Glutamatergic neuron (in vitro differentiated cells): ENCODE measurements at regions not wholly inside any gene's neighbourhood (a gene's known extent, or its start where the extent isn't known, plus 50 kb on each side); places are given as distances from the start of the nearest gene placed in this dataset.
"Not testable (repeated sequence)": the region's sequence is repeated elsewhere in the genome, so short reads cannot be mapped to it uniquely, and the experiment has no call there.

Experiments used
- DNase-seq: peaks from one replicate; pipeline ENCODE4 v3.0.0; 2022
- H3K27ac Mint-ChIP-seq: one replicate; pipeline ENCODE4 v1.8.0; 2020; ENCODE audit warnings: mild to moderate bottlenecking, mixed read lengths, inconsistent platforms; ENCODE audit not compliant: unreplicated experiment
- H3K27me3 Mint-ChIP-seq: one replicate; pipeline ENCODE4 v1.8.0; 2020; ENCODE audit warnings: mild to moderate bottlenecking, moderate library complexity, mixed read lengths, inconsistent platforms; ENCODE audit not compliant: unreplicated experiment
- H3K36me3 Mint-ChIP-seq: one replicate; pipeline ENCODE4 v1.8.0; 2020; ENCODE audit warnings: mild to moderate bottlenecking, mixed read lengths, inconsistent platforms; ENCODE audit not compliant: unreplicated experiment
- H3K4me1 Mint-ChIP-seq: one replicate; pipeline ENCODE4 v1.8.0; 2020; ENCODE audit warnings: mild to moderate bottlenecking, low read depth, mixed read lengths, inconsistent platforms; ENCODE audit not compliant: unreplicated experiment
- H3K4me3 Mint-ChIP-seq: one replicate; pipeline ENCODE4 v1.8.0; 2020; ENCODE audit warnings: mild to moderate bottlenecking, mixed read lengths, inconsistent platforms; ENCODE audit not compliant: unreplicated experiment
- H3K9me3 Mint-ChIP-seq: one replicate; pipeline ENCODE4 v1.8.0; 2020; ENCODE audit warnings: mild to moderate bottlenecking, moderate library complexity, mixed read lengths, inconsistent platforms; ENCODE audit not compliant: unreplicated experiment
- CTCF ChIP-seq: fragments of 200-600 bp; sonication (generic); IDR thresholded peaks from one replicate; pipeline ENCODE4 v1.5.0; 2021; ENCODE audit not compliant: partially characterized antibody, unreplicated experiment

- Mint-ChIP-seq H3K4me1 (peaks cover 14% of the 10 kb centered on the region), H3K27me3 (peaks cover 3% of the 10 kb centered on the region), H3K36me3 (peaks cover 12% of the 10 kb centered on the region), H3K9me3 (peaks cover 3% of the 10 kb centered on the region), H3K27ac (peak overlapping the region; percentile 91), H3K4me3 (peak overlapping the region; percentile 64)
- no peak for TF ChIP-seq CTCF
- no peak for DNase-seq
These were observed 58.3 kb upstream of the HECW1 start for GRCh38 chr7:43054052-43054722.

- Mint-ChIP-seq H3K9me3 (peaks cover 2% of the 10 kb centered on the region), H3K4me1 (peaks cover 14% of the 10 kb centered on the region), H3K27me3 (peaks cover 2% of the 10 kb centered on the region), H3K27ac (no peak overlapping the region), H3K36me3 (no peaks in the 10 kb centered on the region), H3K4me3 (no peak overlapping the region)
- no peak for DNase-seq
- TF ChIP-seq CTCF, result no peak
These were observed 55.3 kb upstream of the HECW1 start for GRCh38 chr7:43057141-43057540.

GRCh38 chr7:43058271-43059066, 54.0 kb upstream of the HECW1 start:
- H3K27ac Mint-ChIP-seq, result no peak overlapping the region
- peaks cover 2% of the 10 kb centered on the region for H3K9me3 Mint-ChIP-seq
- no peak overlapping the region for H3K4me3 Mint-ChIP-seq
- no peak for DNase-seq
- peaks cover 2% of the 10 kb centered on the region for H3K27me3 Mint-ChIP-seq
- no peaks in the 10 kb centered on the region for H3K36me3 Mint-ChIP-seq
- TF ChIP-seq CTCF, result no peak
- H3K4me1 Mint-ChIP-seq, result peaks cover 14% of the 10 kb centered on the region

GRCh38 chr7:43059067-43059600, 53.3 kb upstream of the HECW1 start:
- H3K27ac Mint-ChIP-seq, H3K36me3 Mint-ChIP-seq, DNase-seq, H3K9me3 Mint-ChIP-seq, H3K27me3 Mint-ChIP-seq, H3K4me1 Mint-ChIP-seq: not testable (repeated sequence)
- peak overlapping the region; percentile 61 for H3K4me3 Mint-ChIP-seq
